ENCODE measurements at regions not wholly inside any gene's neighbourhood (a gene's known extent, or its start where the extent isn't known, plus 50 kb on each side); places are given as distances from the start of the nearest gene placed in this dataset.
A peak's percentile ranks its signal among the peaks of the same experiment; 100 is the strongest.

GRCh38 chr1:191368891-191369654 is 789.2 kb upstream of the RGS18 start:
- H3K27ac Mint-ChIP-seq = peak overlapping the region; percentile 86; the same call in 1 of the 2 replicates
- H3K27me3 Mint-ChIP-seq (ENCODE audit: low read depth) = no peaks in the 10 kb centered on the region; the same call in 1 of the 2 replicates
- DNase-seq (ENCODE audit: low spot score) (no peak), ATAC-seq (peak; percentile 63)
- H3K36me3 Mint-ChIP-seq = peaks cover 12% of the 10 kb centered on the region; the same call in 1 of the 2 replicates
- peaks cover 24% of the 10 kb centered on the region for H3K4me1 Mint-ChIP-seq
- peaks cover 17% of the 10 kb centered on the region for H3K9me3 Mint-ChIP-seq
- no peak overlapping the region for H3K4me3 Mint-ChIP-seq
- CTCF ChIA-PET = no interaction called here
- POLR2A ChIA-PET = interaction anchor here (0.5 kb wide), 1 partner anchor 212 kb away, joined by 3 read pairs; no protein-coding TSS in a partner anchor
- TF ChIP-seq NR1H2 (CRISPR knock-in tag; IDR thresholded peaks at IDR 0.05) = no peak
- no peak for TF ChIP-seq ZSCAN18 (CRISPR knock-in tag; IDR thresholded peaks at IDR 0.05)
- no peak for TF ChIP-seq AR (CRISPR knock-in tag; IDR thresholded peaks at IDR 0.05)
- TF ChIP-seq ERG (CRISPR knock-in tag; IDR thresholded peaks at IDR 0.05) = no peak
- no peak for TF ChIP-seq ARID4B (CRISPR knock-in tag; IDR thresholded peaks at IDR 0.05; ENCODE audit: borderline replicate concordance)
- no peak for TF ChIP-seq ELF4 (CRISPR knock-in tag; IDR thresholded peaks at IDR 0.05; ENCODE audit: low read depth)
- TF ChIP-seq HMGXB4 (CRISPR knock-in tag; IDR thresholded peaks at IDR 0.05) = no peak
- no peak for TF ChIP-seq GABPB1 (CRISPR knock-in tag; IDR thresholded peaks at IDR 0.05)
- no peak for TF ChIP-seq USF1 (CRISPR knock-in tag; IDR thresholded peaks at IDR 0.05)
- no peak for TF ChIP-seq E2F1 (CRISPR knock-in tag; IDR thresholded peaks at IDR 0.05)
- no peak for TF ChIP-seq NR3C1 (CRISPR knock-in tag; conservative IDR thresholded peaks at IDR 0.05; ENCODE audit: low read depth)
- no peak for TF ChIP-seq PRDM15 (CRISPR knock-in tag; IDR thresholded peaks at IDR 0.05)
- TF ChIP-seq ZNF232 (CRISPR knock-in tag; IDR thresholded peaks at IDR 0.05) = no peak
- TF ChIP-seq FOXP1 (CRISPR knock-in tag; IDR thresholded peaks at IDR 0.05; ENCODE audit: borderline replicate concordance) = no peak
- no peak for TF ChIP-seq CREB1 (CRISPR knock-in tag; IDR thresholded peaks at IDR 0.05)
- no peak for TF ChIP-seq GRHL2 (CRISPR knock-in tag; IDR thresholded peaks at IDR 0.05; ENCODE audit: insufficient replicate concordance, severe bottlenecking)
